K562 (cell line): ENCODE measurements at regions not wholly inside any gene's neighbourhood (a gene's known extent, or its start where the extent isn't known, plus 50 kb on each side); places are given as distances from the start of the nearest gene placed in this dataset.

Source experiments
- ATAC-seq: fragments of 200-7000 bp; cut with Tn5 transposase; 3 replicates; pipeline ENCODE4 v1.9.1; 2020; ENCODE audit warnings: moderate library complexity
- BruUV-seq: library from RNA; stranded (reverse); fragments of 400-500 nt; replicated peaks from 2 replicates; lab custom pipeline; 2021; lab: Mats Ljungman, UMichigan
- CTCF ChIA-PET: fragments of 300-600 bp; formaldehyde crosslinking; extraction: SDS; loops from one replicate; lab custom pipeline; 2021; ENCODE audit warnings: low intra/inter-chr PET ratio; lab: Yijun Ruan, JAX
- POLR2A ChIA-PET: fragments of 300-600, 350-650 bp; sonication (Branson Sonifier 250); formaldehyde crosslinking; extraction: SDS; loops from one replicate; lab custom pipeline; 2021; ENCODE audit warnings: antibody characterized with exemption, inconsistent platforms; lab: Yijun Ruan, JAX
- DNase-seq, 4 experiments: peaks; one replicate each; pipeline versions ENCODE4 v3.0.0 to v3.0.0-alpha.2; 2011 to 2018; ENCODE audit warnings: low spot score in 3 of 4, mixed read lengths in 3 of 4; ENCODE audit errors: extremely low read depth in 1 of 4
- FAIRE-seq: peaks from 2 replicates; lab custom pipeline; 2011; peaks lifted over from hg19 to GRCh38; lab: Jason Lieb, UNC
- H2AFZ ChIP-seq: 2 replicates; pipeline ENCODE4 v1.6.0; 2011; ENCODE audit warnings: low read depth, low read length, control low read depth, inconsistent platforms
- H3K27ac ChIP-seq: fragments of 200-600 bp; 3 replicates; pipeline ENCODE4 v1.8.0; 2011; ENCODE audit warnings: low read depth, mild to moderate bottlenecking, control low read depth, inconsistent platforms, low read length, moderate library complexity, mixed read lengths; ENCODE audit errors: extremely low read depth
- H3K27me3 ChIP-seq, 2 experiments: fragments of 300-600 bp in 1 of 2; 2 replicates in 1 of 2; 3 replicates in 1 of 2; pipeline versions ENCODE4 v1.6.0 to v1.8.0; 2011; ENCODE audit warnings: inconsistent platforms in 2 of 2, low read length in 2 of 2, mild to moderate bottlenecking in 1 of 2, mixed read lengths in 1 of 2, moderate library complexity in 1 of 2; ENCODE audit not compliant: control insufficient read depth in 2 of 2, insufficient read depth in 2 of 2
- H3K36me3 ChIP-seq: fragments of 300-600 bp; 3 replicates; pipeline ENCODE4 v1.8.0; 2011; ENCODE audit warnings: mild to moderate bottlenecking, low read length, inconsistent platforms; ENCODE audit not compliant: control insufficient read depth, insufficient read depth
- H3K4me1 ChIP-seq, 2 experiments: fragments of 200-600 bp in 1 of 2; replicated peaks in 1 of 2; 2 replicates in 1 of 2; 3 replicates in 1 of 2; pipeline versions ENCODE4 v1.5.1 to v1.8.0; 2011; ENCODE audit warnings: inconsistent platforms in 2 of 2, low read length in 2 of 2, mild to moderate bottlenecking in 1 of 2, mixed read lengths in 1 of 2, moderate library complexity in 1 of 2; ENCODE audit not compliant: control insufficient read depth in 2 of 2, insufficient read depth in 2 of 2
- H3K4me2 ChIP-seq: 2 replicates; pipeline ENCODE4 v1.6.1; 2011; ENCODE audit warnings: low read length, control low read depth, inconsistent platforms, mixed read lengths; ENCODE audit not compliant: insufficient read depth
- H3K4me3 ChIP-seq: fragments of 200-600 bp; sonication (generic), shearing (Covaris generic); 2 replicates; pipeline ENCODE4 v1.5.1; 2016; ENCODE audit warnings: control low read depth, inconsistent platforms
- H3K79me2 ChIP-seq: fragments of 200-600 bp; 3 replicates; pipeline ENCODE4 v1.8.0; 2011; ENCODE audit warnings: low read length, inconsistent platforms; ENCODE audit not compliant: control insufficient read depth, insufficient read depth
- H3K9ac ChIP-seq, 2 experiments: 2 replicates each; pipeline versions ENCODE4 v1.6.0 to v1.6.1; 2011; ENCODE audit warnings: low read depth in 2 of 2, low read length in 2 of 2, control low read depth in 1 of 2, inconsistent platforms in 1 of 2, mild to moderate bottlenecking in 1 of 2, mixed read lengths in 1 of 2; ENCODE audit not compliant: insufficient read depth in 1 of 2
- H3K9me1 ChIP-seq: one replicate; pipeline ENCODE4 v1.6.0; 2011; ENCODE audit warnings: inconsistent platforms, mild to moderate bottlenecking, low read length, moderate library complexity; ENCODE audit not compliant: control insufficient read depth, insufficient read depth
- H3K9me3 ChIP-seq: replicated peaks from 2 replicates; pipeline ENCODE4 v1.5.1; 2011; ENCODE audit warnings: low read depth, low read length, inconsistent platforms; ENCODE audit not compliant: control insufficient read depth, insufficient read depth
- H4K20me1 ChIP-seq: replicated peaks from 2 replicates; pipeline ENCODE4 v1.6.1; 2011; ENCODE audit warnings: low read length, inconsistent platforms, mixed read lengths; ENCODE audit not compliant: control insufficient read depth, insufficient read depth
- BRF1 ChIP-seq: IDR thresholded peaks from 3 replicates; pipeline ENCODE4 v1.6.1; 2011; ENCODE audit warnings: borderline replicate concordance, mild to moderate bottlenecking; ENCODE audit not compliant: insufficient read length; ENCODE audit errors: extremely low read depth
- CBX8 ChIP-seq: fragments of 200-600 bp; sonication (generic); IDR thresholded peaks from 2 replicates; pipeline ENCODE4 v1.6.1; 2012; ENCODE audit warnings: borderline replicate concordance, mixed run types, low read depth, mild to moderate bottlenecking, moderate library complexity, mixed read lengths, low read length, control low read depth, inconsistent platforms; ENCODE audit not compliant: poor library complexity, severe bottlenecking; ENCODE audit errors: extremely low read depth
- CEBPG ChIP-seq, 3 experiments: fragments of 200-800 bp in 1 of 3; sonication (Bioruptor generic) in 1 of 3; sonication (generic) in 1 of 3; formaldehyde crosslinking in 1 of 3; IDR thresholded peaks in 2 of 3; conservative IDR thresholded peaks in 1 of 3; 2 replicates each; pipeline versions ENCODE4 v1.6.1 to v1.8.0; 2016 to 2022; ENCODE audit warnings: missing compliant biosample characterization in 2 of 3, missing genetic modification characterization in 2 of 3, mild to moderate bottlenecking in 1 of 3, missing genetic modification reagents in 1 of 3
- CHAMP1 ChIP-seq: fragments of 450-650 bp; IDR thresholded peaks from 2 replicates; pipeline ENCODE4 v1.6.1; 2016; ENCODE audit warnings: mild to moderate bottlenecking
- CREB3 ChIP-seq: fragments of 450-650 bp; conservative IDR thresholded peaks from 2 replicates; pipeline ENCODE4 v1.6.1; 2016; ENCODE audit warnings: missing genetic modification characterization, low read depth, mild to moderate bottlenecking, missing compliant biosample characterization, moderate library complexity
- DNMT1 ChIP-seq: fragments of 450-650 bp; IDR thresholded peaks from 2 replicates; pipeline ENCODE4 v1.6.1; 2016; ENCODE audit warnings: antibody characterized with exemption, mild to moderate bottlenecking
- GATAD2A ChIP-seq: fragments of 450-650 bp; IDR thresholded peaks from 2 replicates; pipeline ENCODE4 v1.6.1; 2017
- MAFK ChIP-seq: IDR thresholded peaks from 2 replicates; pipeline ENCODE4 v1.6.1; 2011; ENCODE audit warnings: low read length, improper control_type of control experiment
- MYC ChIP-seq, 2 experiments: fragments of 250-450 bp in 1 of 2; sonication (Bioruptor Pico) in 1 of 2; IDR thresholded peaks; 2 replicates each; pipeline versions ENCODE4 v1.5.1 to v1.6.1; 2012 to 2021; ENCODE audit warnings: low read depth in 2 of 2, borderline replicate concordance in 1 of 2, improper control_type of control experiment in 1 of 2, low read length in 1 of 2, mild to moderate bottlenecking in 1 of 2, moderate library complexity in 1 of 2
- RHOXF2B ChIP-seq: fragments of 250-450 bp; sonication (Bioruptor Pico); conservative IDR thresholded peaks from 2 replicates; pipeline ENCODE4 v1.5.1; 2021
- TAF9B ChIP-seq: fragments of 450-650 bp; IDR thresholded peaks from 2 replicates; pipeline ENCODE4 v1.6.1; 2018; ENCODE audit warnings: mild to moderate bottlenecking; ENCODE audit not compliant: partially characterized antibody
- ZBTB8A ChIP-seq: fragments of 450-650 bp; IDR thresholded peaks from 2 replicates; pipeline ENCODE4 v1.6.1; 2018; ENCODE audit warnings: mild to moderate bottlenecking, moderate library complexity; ENCODE audit not compliant: partially characterized antibody
- ZNF140 ChIP-seq: fragments of 250-450 bp; sonication (Bioruptor Pico); IDR thresholded peaks from 2 replicates; pipeline ENCODE4 v1.8.0; 2021; ENCODE audit warnings: moderate library complexity, mild to moderate bottlenecking, inconsistent platforms
- ZNF280A ChIP-seq: fragments of 450-650 bp; IDR thresholded peaks from 2 replicates; pipeline ENCODE4 v1.6.1; 2018; ENCODE audit warnings: mild to moderate bottlenecking, low read depth; ENCODE audit not compliant: partially characterized antibody
- ZNF583 ChIP-seq: fragments of 250-450 bp; sonication (Bioruptor Pico); IDR thresholded peaks from 2 replicates; pipeline ENCODE4 v1.4.0; 2020
- ZNF586 ChIP-seq: fragments of 450-650 bp; formaldehyde crosslinking; conservative IDR thresholded peaks from 2 replicates; pipeline ENCODE4 v1.4.0; 2020; ENCODE audit warnings: mild to moderate bottlenecking, moderate library complexity
- WGBS: fragments of 100-300 bp; shearing (Covaris generic); methylation state at CpG from one replicate; pipeline ENCODE4 v1.1.6; 2016; ENCODE audit warnings: low coverage, mixed read lengths; ENCODE audit not compliant: insufficient coverage; ENCODE audit errors: missing lambda C conversion rate; 5-methylcytosine and 5-hydroxymethylcytosine counted together
- in situ Hi-C: fragments of 300-500 bp; cut with MboI; formaldehyde crosslinking; loops from 4 replicates; pipeline ENCODE4 v1.15.0; 2018; ENCODE audit warnings: inconsistent platforms, mixed read lengths
- intact Hi-C: fragments of 100-400 bp; cut with micrococcal nuclease; formaldehyde crosslinking; loops from 2 replicates; pipeline ENCODE4 v1.14.2; 2022

GRCh38 chr1:82994616-82995263, 1004.2 kb downstream of the TTLL7 start:
- Histone ChIP-seq H3K9ac (no peak overlapping the region), H3K27ac (no peak overlapping the region), H3K27me3 (no peaks in the 10 kb centered on the region), H3K4me1 (no peaks in the 10 kb centered on the region), H3K9me3 (no peaks in the 10 kb centered on the region; the same call in 1 of the 2 replicates), H3K4me2 (no peak overlapping the region), H3K36me3 (no peaks in the 10 kb centered on the region), H4K20me1 (no peaks in the 10 kb centered on the region), H3K9me1 (no peaks in the 10 kb centered on the region), H3K4me3 (no peak overlapping the region), H3K79me2 (no peaks in the 10 kb centered on the region), H2AFZ (no peak overlapping the region)
- intact Hi-C loops (no loop called here), in situ Hi-C loops (no loop called here)
- CTCF ChIA-PET = no interaction called here
- no TSS peak for BruUV-seq
- ATAC-seq (no peak), FAIRE-seq (no peak), DNase-seq (no peak)
- WGBS = 0% methylated on average over 3 of the region's 3 CpGs
- POLR2A ChIA-PET = no interaction called here
- TF ChIP-seq ZNF583 (CRISPR knock-in tag) = no peak
- no peak for TF ChIP-seq RHOXF2B (CRISPR knock-in tag)
- no peak for TF ChIP-seq DNMT1
- no peak for TF ChIP-seq TAF9B
- no peak for TF ChIP-seq ZBTB8A
- no peak for TF ChIP-seq CBX8
- no peak for TF ChIP-seq MYC (IDR thresholded peaks at IDR 0.05; ENCODE audit: low read depth, low read length)
- TF ChIP-seq MYC (CRISPR knock-in tag; IDR thresholded peaks at IDR 0.05; ENCODE audit: borderline replicate concordance, low read depth) = no peak
- no peak for TF ChIP-seq GATAD2A
- TF ChIP-seq CEBPG (CRISPR knock-in tag; IDR thresholded peaks at IDR 0.05) = no peak
- no peak for TF ChIP-seq CEBPG (tag; conservative IDR thresholded peaks at IDR 0.05 in 1 of 2, IDR thresholded peaks at IDR 0.05 in 1 of 2)
- TF ChIP-seq ZNF586 = no peak
- no peak for TF ChIP-seq CHAMP1
- no peak for TF ChIP-seq ZNF140
- TF ChIP-seq MAFK = no peak
- no peak for TF ChIP-seq CREB3 (tag)
- no peak for TF ChIP-seq BRF1
- no peak for TF ChIP-seq ZNF280A
